IMR-90 (cell line): ENCODE measurements at regions not wholly inside any gene's neighbourhood (a gene's known extent, or its start where the extent isn't known, plus 50 kb on each side); places are given as distances from the start of the nearest gene placed in this dataset.

Experiments
- ATAC-seq: fragments of 200-7000 bp; cut with Tn5 transposase; 2 replicates; pipeline ENCODE4 v1.9.1; 2020; ENCODE audit warnings: low read depth, mild to moderate bottlenecking, moderate library complexity
- BruUV-seq: library from RNA; stranded (reverse); fragments of 400-500 nt; replicated peaks from 2 replicates; lab custom pipeline; 2021; lab: Mats Ljungman, UMichigan
- CTCF ChIA-PET: fragments of 300-600 bp; formaldehyde crosslinking; extraction: SDS; loops from one replicate; lab custom pipeline; 2021; ENCODE audit warnings: antibody characterized with exemption; lab: Yijun Ruan, JAX
- POLR2A ChIA-PET: fragments of 300-600 bp; sonication (Branson Sonifier 250); formaldehyde crosslinking; loops from one replicate; lab custom pipeline; 2022; ENCODE audit warnings: antibody characterized with exemption; ENCODE audit not compliant: unreplicated experiment; lab: Charles Lee
- DNase-seq: peaks from one replicate; pipeline ENCODE4 v3.0.0; 2013
- H2AFZ ChIP-seq: replicated peaks from 2 replicates; pipeline ENCODE3; 2013; ENCODE audit warnings: low read length, mild to moderate bottlenecking; ENCODE audit not compliant: poor library complexity
- H2AK5ac ChIP-seq: 2 replicates; pipeline ENCODE4 v1.6.1; 2013; ENCODE audit warnings: low read depth, low read length, inconsistent platforms
- H2AK9ac ChIP-seq: replicated peaks from 2 replicates; pipeline ENCODE3; 2013; ENCODE audit warnings: mild to moderate bottlenecking, low read depth, low read length, moderate library complexity; ENCODE audit not compliant: poor library complexity
- H2BK120ac ChIP-seq: 2 replicates; pipeline ENCODE4 v1.6.1; 2013; ENCODE audit warnings: low read depth, low read length, inconsistent platforms
- H2BK15ac ChIP-seq: 3 replicates; pipeline ENCODE4 v1.6.1; 2013; ENCODE audit warnings: low read depth, low read length, inconsistent platforms
- H2BK20ac ChIP-seq: 2 replicates; pipeline ENCODE4 v1.6.1; 2013; ENCODE audit warnings: low read depth, mild to moderate bottlenecking, inconsistent platforms, low read length, moderate library complexity
- H2BK5ac ChIP-seq: 2 replicates; pipeline ENCODE4 v1.6.1; 2013; ENCODE audit warnings: mild to moderate bottlenecking, low read depth, low read length, inconsistent platforms; ENCODE audit not compliant: poor library complexity, severe bottlenecking
- H3K14ac ChIP-seq: replicated peaks from 2 replicates; pipeline ENCODE4 v1.6.1; 2013; ENCODE audit warnings: low read depth, low read length, inconsistent platforms
- H3K18ac ChIP-seq: 2 replicates; pipeline ENCODE4 v1.6.1; 2013; ENCODE audit warnings: low read depth, low read length, control low read depth
- H3K23ac ChIP-seq: 2 replicates; pipeline ENCODE4 v1.6.1; 2013; ENCODE audit warnings: low read depth, low read length, inconsistent platforms
- H3K27ac ChIP-seq: 2 replicates; pipeline ENCODE4 v1.5.1; 2013; ENCODE audit warnings: mild to moderate bottlenecking, control low read depth, low read length; ENCODE audit not compliant: insufficient read depth
- H3K27me3 ChIP-seq: 2 replicates; pipeline ENCODE4 v1.6.1; 2013; ENCODE audit warnings: low read length; ENCODE audit not compliant: control insufficient read depth, insufficient read depth
- H3K36me3 ChIP-seq: 2 replicates; pipeline ENCODE4 v1.6.1; 2013; ENCODE audit warnings: low read length, mixed read lengths; ENCODE audit not compliant: control insufficient read depth, insufficient read depth
- H3K4ac ChIP-seq: 2 replicates; pipeline ENCODE4 v1.6.1; 2013; ENCODE audit warnings: low read depth, low read length, inconsistent platforms
- H3K4me1 ChIP-seq: 2 replicates; pipeline ENCODE4 v1.6.1; 2013; ENCODE audit warnings: low read length, mixed read lengths; ENCODE audit not compliant: control insufficient read depth, insufficient read depth
- H3K4me2 ChIP-seq: 2 replicates; pipeline ENCODE4 v1.6.1; 2013; ENCODE audit warnings: low read depth, mild to moderate bottlenecking, control low read depth, low read length, moderate library complexity
- H3K4me3 ChIP-seq: 2 replicates; pipeline ENCODE4 v1.5.1; 2013; ENCODE audit warnings: low read depth, mild to moderate bottlenecking, control low read depth, low read length, moderate library complexity; ENCODE audit not compliant: insufficient read depth
- H3K56ac ChIP-seq: 2 replicates; pipeline ENCODE4 v1.6.1; 2013; ENCODE audit warnings: low read length, inconsistent platforms; ENCODE audit not compliant: insufficient read depth; ENCODE audit errors: extremely low read depth
- H3K79me1 ChIP-seq, 2 experiments: 2 replicates each; pipeline ENCODE4 v1.6.1; 2013; ENCODE audit warnings: low read length in 2 of 2, inconsistent platforms in 1 of 2, low read depth in 1 of 2
- H3K9ac ChIP-seq: 2 replicates; pipeline ENCODE4 v1.6.1; 2013; ENCODE audit warnings: low read depth, low read length, control low read depth
- H3K9me1 ChIP-seq: 2 replicates; pipeline ENCODE4 v1.6.1; 2013; ENCODE audit warnings: low read length, inconsistent platforms; ENCODE audit not compliant: insufficient read depth
- H3K9me3 ChIP-seq: 2 replicates; pipeline ENCODE4 v1.6.1; 2013; ENCODE audit warnings: low read length; ENCODE audit not compliant: control insufficient read depth, insufficient read depth
- H4K20me1 ChIP-seq: 2 replicates; pipeline ENCODE4 v1.6.1; 2013; ENCODE audit warnings: low read length, inconsistent platforms; ENCODE audit not compliant: insufficient read depth
- H4K5ac ChIP-seq: 2 replicates; pipeline ENCODE4 v1.6.1; 2013; ENCODE audit warnings: mild to moderate bottlenecking, low read depth, low read length, control low read depth
- H4K8ac ChIP-seq, 2 experiments: 2 replicates each; pipeline ENCODE4 v1.6.1; 2013; ENCODE audit warnings: low read depth in 2 of 2, low read length in 2 of 2, control low read depth in 1 of 2, inconsistent platforms in 1 of 2
- H4K91ac ChIP-seq: 2 replicates; pipeline ENCODE4 v1.6.1; 2013; ENCODE audit warnings: low read depth, low read length, inconsistent platforms; ENCODE audit not compliant: insufficient read depth
- RFX5 ChIP-seq: IDR thresholded peaks from 2 replicates; pipeline ENCODE4 v1.8.0; 2012; ENCODE audit warnings: low read depth, mild to moderate bottlenecking, low read length, moderate library complexity
- WGBS, 2 experiments: methylation state at CpG; one replicate each; pipeline versions ENCODE4 v1.1.5 to v1.1.7; 2013; ENCODE audit warnings: missing lambda C conversion rate in 2 of 2; ENCODE audit not compliant: insufficient read length in 1 of 2; ENCODE audit errors: extremely low coverage in 2 of 2; 5-methylcytosine and 5-hydroxymethylcytosine counted together
- dilution Hi-C: fragments of 300-500 bp; cut with HindIII; formaldehyde crosslinking; loops from one replicate; pipeline ENCODE4 v1.14.3; 2018; ENCODE audit warnings: low sequenced_read_pairs; ENCODE audit not compliant: unreplicated experiment
- in situ Hi-C: fragments of 300-500 bp; cut with MboI; formaldehyde crosslinking; loops from 3 replicates; pipeline ENCODE4 v1.14.3; 2019; ENCODE audit warnings: low sequenced_read_pairs, inconsistent platforms, mixed read lengths
- intact Hi-C: fragments of 100-400 bp; cut with micrococcal nuclease; formaldehyde crosslinking; loops from 2 replicates; pipeline ENCODE4 v1.10.0; 2022
- TF ChIP-seq, protein P1 (sequence below): conservative IDR thresholded peaks from 2 replicates; pipeline ENCODE4 v1.5.1; 2012; ENCODE audit warnings: mild to moderate bottlenecking, low read depth, low read length, improper control_type of control experiment

DNA sequence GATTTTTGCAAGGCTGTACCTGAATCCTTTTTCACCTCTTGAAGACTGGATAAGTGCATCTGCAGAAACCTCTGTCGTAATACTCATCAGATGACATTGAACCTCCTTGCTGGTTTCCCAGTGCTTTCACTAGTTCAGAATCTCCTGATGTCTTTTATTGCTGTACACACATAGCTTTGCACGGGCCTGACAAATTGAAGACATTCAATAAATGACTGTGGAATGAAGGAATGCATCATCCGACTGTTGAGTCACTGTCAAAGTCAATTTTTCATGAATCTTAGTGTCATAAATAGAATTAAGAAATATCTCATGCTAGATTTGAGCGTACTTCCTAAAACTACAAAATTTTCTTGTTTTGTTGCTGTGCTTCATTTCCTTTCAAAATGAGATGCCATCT, 598.2 kb upstream of the MAP3K7 start:
- Histone ChIP-seq H4K8ac (no peak overlapping the region), H3K14ac (no peak overlapping the region), H2BK5ac (no peak overlapping the region), H2BK20ac (no peak overlapping the region), H4K5ac (no peak overlapping the region), H3K27ac (no peak overlapping the region), H4K91ac (no peak overlapping the region), H3K79me1 (no peaks in the 10 kb centered on the region), H4K20me1 (no peaks in the 10 kb centered on the region), H3K4me3 (no peak overlapping the region), H3K18ac (no peak overlapping the region), H3K36me3 (no peaks in the 10 kb centered on the region), H3K9me3 (no peaks in the 10 kb centered on the region), H3K56ac (no peak overlapping the region), H3K4me1 (no peaks in the 10 kb centered on the region), H3K4ac (no peak overlapping the region), H2BK15ac (no peak overlapping the region), H3K9ac (no peak overlapping the region), H3K9me1 (no peaks in the 10 kb centered on the region), H2AK5ac (no peak overlapping the region), H3K27me3 (no peaks in the 10 kb centered on the region), H3K4me2 (no peak overlapping the region), H2AK9ac (no peak overlapping the region), H3K23ac (no peak overlapping the region), H2BK120ac (no peak overlapping the region), H2AFZ (no peak overlapping the region)
- ChIA-PET CTCF (no interaction called here), POLR2A (no interaction called here)
- WGBS, 2 experiments, result no CpG with 5 or more reads among the region's 4 CpGs
- DNase-seq (no peak), ATAC-seq (no peak)
- dilution Hi-C loops (no loop called here), in situ Hi-C loops (no loop called here), intact Hi-C loops (no loop called here)
- no TSS peak for BruUV-seq
- TF ChIP-seq RFX5, result no peak
- TF ChIP-seq, protein P1, sequence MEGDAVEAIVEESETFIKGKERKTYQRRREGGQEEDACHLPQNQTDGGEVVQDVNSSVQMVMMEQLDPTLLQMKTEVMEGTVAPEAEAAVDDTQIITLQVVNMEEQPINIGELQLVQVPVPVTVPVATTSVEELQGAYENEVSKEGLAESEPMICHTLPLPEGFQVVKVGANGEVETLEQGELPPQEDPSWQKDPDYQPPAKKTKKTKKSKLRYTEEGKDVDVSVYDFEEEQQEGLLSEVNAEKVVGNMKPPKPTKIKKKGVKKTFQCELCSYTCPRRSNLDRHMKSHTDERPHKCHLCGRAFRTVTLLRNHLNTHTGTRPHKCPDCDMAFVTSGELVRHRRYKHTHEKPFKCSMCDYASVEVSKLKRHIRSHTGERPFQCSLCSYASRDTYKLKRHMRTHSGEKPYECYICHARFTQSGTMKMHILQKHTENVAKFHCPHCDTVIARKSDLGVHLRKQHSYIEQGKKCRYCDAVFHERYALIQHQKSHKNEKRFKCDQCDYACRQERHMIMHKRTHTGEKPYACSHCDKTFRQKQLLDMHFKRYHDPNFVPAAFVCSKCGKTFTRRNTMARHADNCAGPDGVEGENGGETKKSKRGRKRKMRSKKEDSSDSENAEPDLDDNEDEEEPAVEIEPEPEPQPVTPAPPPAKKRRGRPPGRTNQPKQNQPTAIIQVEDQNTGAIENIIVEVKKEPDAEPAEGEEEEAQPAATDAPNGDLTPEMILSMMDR, result no peak
